ENCODE measurements at regions not wholly inside any gene's neighbourhood (a gene's known extent, or its start where the extent isn't known, plus 50 kb on each side); places are given as distances from the start of the nearest gene placed in this dataset.

DNA sequence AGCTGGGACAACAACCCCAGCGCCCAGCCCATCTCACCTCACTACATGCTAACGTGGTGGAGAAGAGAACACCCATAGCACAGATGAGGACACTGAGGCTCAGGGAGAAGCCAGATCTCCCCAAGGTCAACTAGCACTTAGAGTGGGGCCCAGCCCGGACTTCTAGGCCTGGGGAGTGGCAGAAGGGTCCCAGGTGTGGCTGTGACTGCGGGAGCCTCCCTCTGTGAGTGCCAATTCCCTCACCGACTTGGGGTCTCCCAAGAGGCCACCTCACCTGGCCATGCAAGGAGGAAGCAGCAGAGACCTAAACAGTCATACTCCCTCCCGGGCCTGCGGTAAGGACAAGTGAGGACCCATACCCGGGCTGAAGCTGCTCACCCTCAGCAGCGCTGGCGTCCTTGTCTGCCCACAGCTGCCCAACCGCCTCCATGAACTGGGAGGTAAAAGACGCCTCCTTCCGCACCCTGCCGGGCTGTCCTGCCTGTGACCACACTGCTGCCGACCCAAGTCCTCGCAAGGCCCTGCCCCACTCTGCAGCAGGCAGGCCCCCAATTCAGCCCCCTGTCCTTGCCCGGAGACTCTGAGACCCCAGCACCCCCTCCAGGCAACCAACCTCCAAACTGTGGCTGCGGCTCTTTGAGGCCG, 93.2 kb upstream of the RTL6 start:
- no peak for DNase-seq (ENCODE audit: low read depth)

- DNase-seq (ENCODE audit: low read depth), result no peak
These were observed 92.3 kb upstream of the RTL6 start for GRCh38 chr22:44590291-44590690.

- DNase-seq (ENCODE audit: low read depth), result no peak
These were observed 91.8 kb upstream of the RTL6 start for GRCh38 chr22:44589831-44590230.

DNA sequence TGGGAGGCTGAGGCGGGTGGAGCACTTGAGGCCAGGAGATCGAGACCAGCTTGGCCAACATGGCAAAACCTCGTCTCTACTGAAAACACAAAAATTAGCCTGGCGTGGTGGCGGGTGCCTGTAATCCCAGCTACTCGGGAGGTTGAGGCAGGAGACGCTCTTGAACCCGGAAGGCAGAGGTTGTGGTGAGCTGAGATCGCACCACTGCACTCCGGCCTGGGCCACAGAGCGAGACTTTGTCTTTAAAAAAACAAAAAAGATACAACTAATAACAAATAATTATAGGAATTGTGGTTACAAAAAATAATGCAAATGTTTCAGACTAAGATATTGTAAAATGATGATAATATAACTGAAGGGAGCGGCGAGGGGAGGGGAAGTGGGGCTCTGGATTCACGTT, 90.3 kb upstream of the RTL6 start:
- no peak for DNase-seq (ENCODE audit: low read depth)

DNA sequence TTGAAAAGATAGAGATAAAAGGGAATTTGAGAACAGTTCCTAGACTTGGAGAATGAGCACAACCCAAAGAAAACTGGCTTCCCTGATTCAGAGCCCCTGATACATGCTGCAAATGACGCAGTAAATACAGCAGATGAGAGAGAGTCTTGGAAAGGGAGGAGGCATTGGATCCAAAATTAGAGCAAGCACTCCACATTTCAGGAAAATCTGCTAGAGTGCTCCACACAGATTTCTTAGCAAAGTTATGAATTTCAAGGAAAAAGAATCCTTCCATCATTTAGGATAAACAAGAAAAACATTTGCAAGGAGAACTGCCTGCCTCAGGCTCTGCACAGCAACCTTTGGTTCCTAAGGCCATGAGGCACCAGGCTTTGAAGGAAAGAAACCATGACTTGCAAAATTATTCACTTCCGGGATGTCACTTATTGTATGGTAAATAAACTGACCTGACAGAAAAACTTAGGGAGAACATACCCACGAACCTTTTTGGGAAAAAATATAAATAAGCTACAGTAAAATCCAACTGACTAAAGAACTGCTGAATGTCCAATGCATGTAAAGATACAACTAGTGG, 89.8 kb upstream of the RTL6 start:
- no peak for DNase-seq (ENCODE audit: low read depth)

DNA sequence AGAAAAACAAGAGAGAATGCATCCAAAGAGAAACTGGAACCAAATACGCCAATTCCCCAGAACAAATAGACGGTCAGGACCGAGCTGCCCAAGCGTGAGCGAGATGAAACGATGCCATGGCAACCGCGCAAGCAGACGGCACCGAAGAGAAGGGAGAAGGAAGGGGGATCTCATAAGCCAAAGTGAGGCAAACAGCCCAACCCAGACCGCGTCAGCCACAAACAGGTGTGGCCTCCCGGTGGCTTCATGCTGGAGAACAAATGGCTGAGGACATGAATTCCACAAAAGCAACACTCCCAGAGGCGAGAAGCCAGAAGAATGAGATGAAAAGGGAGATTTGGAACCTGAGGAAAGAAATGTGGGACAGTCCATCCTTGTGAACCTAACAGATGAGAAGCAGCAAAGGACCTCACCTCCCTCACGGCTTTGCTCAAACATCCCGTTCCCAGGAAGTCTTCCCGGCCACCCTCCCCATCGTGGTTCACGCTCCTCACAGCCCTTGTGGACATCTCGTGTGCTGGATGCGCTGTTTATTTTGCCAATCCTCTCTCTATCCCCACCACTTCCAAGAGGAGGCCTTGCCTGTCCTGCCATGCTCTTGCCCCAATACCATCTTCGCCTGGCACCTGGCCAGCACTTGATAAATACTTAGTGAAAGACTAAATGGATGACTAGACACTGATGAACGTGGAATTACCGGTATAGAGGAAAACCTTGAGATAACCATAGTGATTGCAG, 89.1 kb upstream of the RTL6 start:
- no peak for DNase-seq (ENCODE audit: low read depth)

DNA sequence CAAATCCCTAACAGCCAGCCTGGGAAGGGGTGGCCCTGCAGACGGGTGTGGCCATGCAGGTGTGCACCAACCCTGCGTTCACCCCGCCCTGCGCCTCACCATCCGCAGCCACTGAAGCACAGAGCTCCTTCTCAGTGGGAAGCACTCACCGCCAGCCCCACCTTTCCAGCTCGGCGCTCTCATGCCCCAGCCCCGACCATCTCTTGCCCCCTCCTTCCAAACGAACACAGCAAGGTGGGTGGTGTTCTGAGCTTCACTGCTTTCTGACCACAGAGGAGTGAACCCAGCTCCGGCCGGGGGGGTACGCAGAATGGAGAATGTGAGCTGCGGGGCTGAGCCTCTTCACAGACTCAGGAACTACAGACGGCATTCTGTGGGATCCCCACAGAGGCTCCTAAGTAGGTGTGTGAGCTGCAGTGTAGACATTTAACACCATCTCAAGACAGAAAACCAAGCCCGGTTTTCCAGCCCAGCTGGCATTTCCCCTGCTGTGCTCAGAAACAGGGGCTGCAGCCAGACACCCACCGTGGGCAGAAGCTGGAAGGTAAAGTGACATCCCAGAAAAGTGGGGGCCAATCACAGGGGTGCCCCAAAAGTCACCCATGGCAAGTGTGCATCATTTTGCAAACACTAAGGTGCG, 88.4 kb upstream of the RTL6 start:
- DNase-seq (ENCODE audit: low read depth), result no peak

GRCh38 chr22:44585559-44586350, 87.7 kb upstream of the RTL6 start:
- no peak for DNase-seq (ENCODE audit: low read depth)

- DNase-seq (ENCODE audit: low read depth), result no peak
These were observed 86.3 kb upstream of the RTL6 start for GRCh38 chr22:44584256-44584902.

- DNase-seq (ENCODE audit: low read depth), result no peak
These were observed 85.8 kb upstream of the RTL6 start for GRCh38 chr22:44583854-44584253.

GRCh38 chr22:44583061-44583760, 85.2 kb upstream of the RTL6 start:
- no peak for DNase-seq (ENCODE audit: low read depth)

- no peak for DNase-seq (ENCODE audit: low read depth)
These were observed 84.0 kb upstream of the RTL6 start for GRCh38 chr22:44582016-44582415.

- DNase-seq (ENCODE audit: low read depth), result no peak
These were observed 83.0 kb upstream of the RTL6 start for GRCh38 chr22:44581096-44581435.

DNA sequence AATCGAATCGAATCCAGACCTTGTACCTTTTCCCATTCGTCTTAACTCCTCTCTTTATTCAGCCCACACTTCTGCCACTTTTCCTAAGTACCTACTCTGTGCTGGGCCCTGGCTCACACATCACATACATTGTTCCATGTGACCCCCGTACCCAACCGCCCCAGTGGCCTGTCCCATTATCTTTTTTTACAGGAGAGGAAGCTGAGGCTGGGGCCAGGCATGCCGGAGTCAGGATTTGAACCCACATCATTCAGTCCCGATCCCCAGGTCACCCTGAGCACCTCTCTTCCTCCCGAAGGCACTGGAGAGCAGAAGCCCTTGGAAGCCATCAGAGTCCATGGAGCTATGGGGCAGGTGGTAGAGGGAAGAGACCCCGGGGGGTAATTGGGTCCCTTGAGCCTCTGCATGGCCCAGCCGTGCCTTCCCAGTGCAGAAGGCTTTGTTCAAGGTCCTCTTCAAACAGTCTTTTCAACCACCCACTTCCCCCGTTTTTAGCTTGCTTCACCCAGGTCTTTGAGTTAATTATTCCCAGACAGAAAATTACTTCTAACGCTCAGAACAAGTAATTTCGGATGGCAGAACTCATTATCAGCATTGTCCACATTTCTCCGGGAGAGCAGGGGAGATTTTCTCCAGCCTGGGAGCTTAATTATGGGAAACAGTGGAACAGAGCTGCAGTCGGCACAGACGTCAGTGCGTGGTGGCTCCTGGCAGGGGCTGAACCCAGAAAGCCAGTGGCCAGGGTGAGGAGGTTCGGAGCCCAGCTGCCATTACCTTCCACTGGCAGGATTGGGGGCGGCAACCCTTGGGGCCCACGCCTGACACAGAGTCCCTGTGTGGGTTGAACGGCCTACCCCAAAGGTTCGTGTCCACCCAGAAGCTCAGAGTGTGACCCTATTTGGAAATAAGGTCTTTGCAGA, 82.4 kb upstream of the RTL6 start:
- no peak for DNase-seq (ENCODE audit: low read depth)

- no peak for DNase-seq (ENCODE audit: low read depth)
These were observed 80.6 kb upstream of the RTL6 start for GRCh38 chr22:44578516-44579230.

- no peak for DNase-seq (ENCODE audit: low read depth)
These were observed 80.1 kb upstream of the RTL6 start for GRCh38 chr22:44578110-44578457.

- no peak for DNase-seq (ENCODE audit: low read depth)
These were observed 79.5 kb upstream of the RTL6 start for GRCh38 chr22:44577391-44578109.

DNA sequence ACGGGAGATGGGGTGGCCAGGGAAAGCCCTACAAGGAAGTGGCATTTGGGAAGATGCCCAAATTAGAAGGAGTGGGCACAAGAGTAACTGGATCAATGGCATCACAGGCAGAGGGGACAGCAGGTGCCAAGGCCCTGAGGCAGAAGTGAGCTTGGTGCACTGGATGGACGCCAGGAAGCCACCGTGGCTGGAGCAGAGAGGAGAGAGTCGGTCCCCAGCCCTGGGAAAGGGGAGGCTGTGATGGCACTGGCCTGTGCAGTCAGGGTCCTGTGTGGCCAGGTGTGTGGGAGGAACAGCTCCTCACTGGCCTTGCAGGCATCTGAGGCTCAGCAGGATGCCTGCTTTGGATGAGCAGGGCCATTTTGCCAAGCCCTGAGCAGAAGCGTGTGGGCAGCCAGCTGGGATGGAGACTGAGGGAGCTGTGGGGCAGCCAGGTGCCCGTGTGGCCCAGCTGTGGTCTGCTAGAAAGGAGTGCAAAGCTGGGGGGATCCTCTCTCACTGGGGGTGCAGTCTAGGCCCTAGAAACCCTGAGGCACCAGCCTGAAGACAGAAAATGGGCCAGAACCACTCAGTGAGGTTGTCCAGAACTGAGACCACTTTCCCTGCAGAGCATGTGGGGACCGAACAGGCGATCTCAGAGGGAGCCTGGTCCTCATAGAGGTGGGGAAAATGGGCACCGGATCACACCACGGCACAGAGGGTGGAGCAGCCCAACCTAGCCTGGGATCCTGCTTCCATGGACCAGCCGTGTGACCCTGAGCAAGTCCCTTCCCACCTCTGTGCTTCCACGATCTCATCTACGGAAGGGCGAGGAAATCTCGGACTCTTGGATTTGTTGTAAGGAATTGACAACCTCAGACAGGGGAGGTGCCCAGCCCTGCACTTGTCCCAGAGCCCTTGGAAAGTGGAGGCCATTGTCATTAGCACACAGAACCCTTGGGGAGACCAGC, 78.6 kb upstream of the RTL6 start:
- no peak for DNase-seq (ENCODE audit: low read depth)
